Peyer's patch (tissue), 4 donors: ENCODE measurements at regions not wholly inside any gene's neighbourhood (a gene's known extent, or its start where the extent isn't known, plus 50 kb on each side); places are given as distances from the start of the nearest gene placed in this dataset.

Experiments used
- CTCF ChIP-seq, 6 experiments: fragments of 450-650 bp in 4 of 6; fragments of 200-600 bp in 2 of 6; sonication (generic) in 1 of 6; IDR thresholded peaks; one replicate each; pipeline ENCODE4 v1.5.1; 2017 to 2019; ENCODE audit warnings: antibody characterized with exemption in 6 of 6, mild to moderate bottlenecking in 3 of 6, moderate library complexity in 1 of 6
- POLR2A ChIP-seq, 2 donors: fragments of 450-650 bp; IDR thresholded peaks; one replicate each; pipeline ENCODE4 v1.5.1; 2017; ENCODE audit warnings: antibody characterized with exemption in 2 of 2, mild to moderate bottlenecking in 2 of 2, moderate library complexity in 2 of 2

- TF ChIP-seq CTCF (IDR thresholded peaks at IDR 0.05) (no peak), POLR2A (IDR thresholded peaks at IDR 0.05) (no peak)
Observed at GRCh38 chr10:129055986-129056385, 411.1 kb upstream of the MGMT start.
